ENCODE measurements at regions not wholly inside any gene's neighbourhood (a gene's known extent, or its start where the extent isn't known, plus 50 kb on each side); places are given as distances from the start of the nearest gene placed in this dataset.

GRCh38 chr13:111566567-111566966 is 246.1 kb downstream of the TEX29 start:
- H3K79me2 ChIP-seq (ENCODE audit: low read length): 0 out of 2 replicates have a peak, but pooled peaks cover 6% of the 10 kb centered on the region
- no peaks in the 10 kb centered on the region for H3K27me3 ChIP-seq (replicated peaks; ENCODE audit: insufficient read depth, low read length)
- H3K4me1 ChIP-seq (ENCODE audit: low read length): no peaks in the 10 kb centered on the region
- no peak overlapping the region for H2AFZ ChIP-seq (ENCODE audit: low read length)
- H3K9me3 ChIP-seq (replicated peaks; ENCODE audit: insufficient read depth, low read length): no peaks in the 10 kb centered on the region
- H3K9ac ChIP-seq (ENCODE audit: low read length): no peak overlapping the region
- H3K36me3 ChIP-seq (replicated peaks; ENCODE audit: insufficient read depth, low read length): no peaks in the 10 kb centered on the region
- no peak overlapping the region for H3K4me3 ChIP-seq (ENCODE audit: low read length)
- no peak overlapping the region for H3K27ac ChIP-seq (ENCODE audit: low read length)
- no peak for TF ChIP-seq EZH2 (optimal IDR thresholded peaks at IDR 0.05; ENCODE audit: low read depth, low read length)
- no peak for TF ChIP-seq EZH2phosphoT487 (IDR thresholded peaks at IDR 0.05; ENCODE audit: low read length)
- TF ChIP-seq CTCF (IDR thresholded peaks at IDR 0.05; ENCODE audit: low read length): no peak
- no peak for DNase-seq
- no peaks in the 10 kb centered on the region for H4K20me1 ChIP-seq (ENCODE audit: insufficient read depth, low read length)
- H3K9me2 ChIP-seq (replicated peaks; ENCODE audit: insufficient read depth, low read length): no peaks in the 10 kb centered on the region
- H3F3A ChIP-seq (ENCODE audit: insufficient read depth, low read length): no peaks in the 10 kb centered on the region
- no peak overlapping the region for H3K4me2 ChIP-seq (ENCODE audit: low read depth, low read length)

- no peak for TF ChIP-seq EZH2 (optimal IDR thresholded peaks at IDR 0.05; ENCODE audit: low read depth, low read length)
- TF ChIP-seq CTCF (IDR thresholded peaks at IDR 0.05; ENCODE audit: low read length): no peak
- TF ChIP-seq EZH2phosphoT487 (IDR thresholded peaks at IDR 0.05; ENCODE audit: low read length): no peak
- Histone ChIP-seq H3K9me3 (replicated peaks; ENCODE audit: insufficient read depth, low read length) (no peaks in the 10 kb centered on the region), H3K4me1 (ENCODE audit: low read length) (no peaks in the 10 kb centered on the region), H3K4me2 (ENCODE audit: low read depth, low read length) (no peak overlapping the region), H3K9me2 (replicated peaks; ENCODE audit: insufficient read depth, low read length) (no peaks in the 10 kb centered on the region), H3K27ac (ENCODE audit: low read length) (no peak overlapping the region), H3K27me3 (replicated peaks; ENCODE audit: insufficient read depth, low read length) (no peaks in the 10 kb centered on the region), H4K20me1 (ENCODE audit: insufficient read depth, low read length) (no peaks in the 10 kb centered on the region), H3K36me3 (replicated peaks; ENCODE audit: insufficient read depth, low read length) (0 out of 2 replicates have a peak, but pooled peaks cover 4% of the 10 kb centered on the region), H2AFZ (ENCODE audit: low read length) (no peak overlapping the region), H3F3A (ENCODE audit: insufficient read depth, low read length) (no peaks in the 10 kb centered on the region), H3K4me3 (ENCODE audit: low read length) (no peak overlapping the region), H3K9ac (ENCODE audit: low read length) (no peak overlapping the region), H3K79me2 (ENCODE audit: low read length) (0 out of 2 replicates have a peak, but pooled peaks cover 6% of the 10 kb centered on the region)
- DNase-seq: no peak
Measured at GRCh38 chr13:111567637-111568036, 247.2 kb downstream of the TEX29 start.

- 0 out of 2 replicates have a peak, but pooled peaks cover 6% of the 10 kb centered on the region for H3K79me2 ChIP-seq (ENCODE audit: low read length)
- no peaks in the 10 kb centered on the region for H3K4me1 ChIP-seq (ENCODE audit: low read length)
- no peaks in the 10 kb centered on the region for H3K9me3 ChIP-seq (replicated peaks; ENCODE audit: insufficient read depth, low read length)
- no peaks in the 10 kb centered on the region for H3K27me3 ChIP-seq (replicated peaks; ENCODE audit: insufficient read depth, low read length)
- no peak overlapping the region for H3K4me2 ChIP-seq (ENCODE audit: low read depth, low read length)
- TF ChIP-seq EZH2 (optimal IDR thresholded peaks at IDR 0.05; ENCODE audit: low read depth, low read length): no peak
- no peak for TF ChIP-seq EZH2phosphoT487 (IDR thresholded peaks at IDR 0.05; ENCODE audit: low read length)
- TF ChIP-seq CTCF (IDR thresholded peaks at IDR 0.05; ENCODE audit: low read length): no peak
- DNase-seq: no peak
- H2AFZ ChIP-seq (ENCODE audit: low read length): no peak overlapping the region
- H3K9ac ChIP-seq (ENCODE audit: low read length): no peak overlapping the region
- no peak overlapping the region for H3K4me3 ChIP-seq (ENCODE audit: low read length)
- no peaks in the 10 kb centered on the region for H3K9me2 ChIP-seq (replicated peaks; ENCODE audit: insufficient read depth, low read length)
- H3F3A ChIP-seq (ENCODE audit: insufficient read depth, low read length): no peaks in the 10 kb centered on the region
- 0 out of 2 replicates have a peak, but pooled peaks cover 4% of the 10 kb centered on the region for H3K36me3 ChIP-seq (replicated peaks; ENCODE audit: insufficient read depth, low read length)
- no peaks in the 10 kb centered on the region for H4K20me1 ChIP-seq (ENCODE audit: insufficient read depth, low read length)
- no peak overlapping the region for H3K27ac ChIP-seq (ENCODE audit: low read length)
Measured at GRCh38 chr13:111568290-111568689, 247.8 kb downstream of the TEX29 start.
